ENCODE measurements at regions not wholly inside any gene's neighbourhood (a gene's known extent, or its start where the extent isn't known, plus 50 kb on each side); places are given as distances from the start of the nearest gene placed in this dataset.

- intact Hi-C loops (cut with DNase I) = no loop called here
- H3K36me3 ChIP-seq (ENCODE audit: insufficient read depth in 1 of 2, low read depth in 1 of 2) = no peaks in the 10 kb centered on the region
- WGBS, 3 donors = 94 to 98% (median 95%) methylated on average over 7 of the region's 7 CpGs
- no peaks in the 10 kb centered on the region for H3K27me3 ChIP-seq (ENCODE audit: insufficient read depth in 3 of 3, low read length in 2 of 3)
- ATAC-seq (no peak), DNase-seq (no peak)
- H3K4me3 ChIP-seq = no peak overlapping the region
- no peak overlapping the region for H3K27ac ChIP-seq
- no peaks in the 10 kb centered on the region for H3K4me1 ChIP-seq
- no peak for TF ChIP-seq CTCF (IDR thresholded peaks at IDR 0.05)
- H3K9me3 ChIP-seq = no peaks in the 10 kb centered on the region
These were observed 309.9 kb upstream of the THBS1 start for GRCh38 chr15:39270934-39271333.

- WGBS, 3 donors = 73 to 78% (median 76%) methylated on average over 2 of the region's 2 CpGs
- Histone ChIP-seq H3K9me3 (no peaks in the 10 kb centered on the region), H3K36me3 (ENCODE audit: insufficient read depth in 1 of 2, low read depth in 1 of 2) (no peaks in the 10 kb centered on the region), H3K27ac (no peak overlapping the region), H3K4me3 (no peak overlapping the region), H3K27me3 (ENCODE audit: insufficient read depth in 3 of 3, low read length in 2 of 3) (no peaks in the 10 kb centered on the region), H3K4me1 (no peaks in the 10 kb centered on the region)
- intact Hi-C loops (cut with DNase I) = no loop called here
- no peak for TF ChIP-seq CTCF (IDR thresholded peaks at IDR 0.05)
- DNase-seq = no peak
- ATAC-seq = no peak
These were observed 308.0 kb upstream of the THBS1 start for GRCh38 chr15:39272901-39273300.

DNA sequence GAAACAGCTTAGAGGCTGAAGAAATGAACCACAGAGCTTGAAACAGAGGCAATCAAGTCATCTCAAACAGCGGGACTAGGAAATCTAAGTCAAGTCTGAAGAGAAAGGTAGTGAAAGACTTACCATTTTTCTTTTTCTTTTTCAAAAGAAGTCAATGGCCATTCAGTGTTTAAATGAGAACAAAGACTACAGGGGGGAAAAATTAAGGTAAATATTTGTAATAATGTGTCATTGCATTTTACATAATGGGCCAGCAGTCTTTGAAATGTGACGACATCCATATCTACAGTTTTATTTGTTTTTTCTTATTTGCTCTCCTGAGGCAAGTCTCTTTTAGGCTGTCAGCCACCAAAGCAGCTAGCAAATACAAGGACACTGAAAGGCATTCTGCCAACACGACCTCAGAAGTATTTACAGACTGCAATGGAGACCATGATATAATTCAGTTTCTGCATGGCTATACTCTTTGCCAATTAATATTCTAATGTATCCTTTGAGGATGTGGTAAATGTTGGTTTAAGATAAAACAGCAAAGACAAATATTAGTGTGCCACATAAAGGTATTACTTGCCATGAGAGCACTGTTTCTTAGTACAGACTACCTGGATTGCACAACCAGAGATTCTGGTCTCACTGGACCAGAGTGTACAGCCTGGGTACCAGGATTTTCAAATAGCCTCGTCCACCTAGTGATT lies 307.0 kb upstream of the THBS1 start:
- no peak for TF ChIP-seq CTCF (IDR thresholded peaks at IDR 0.05)
- Histone ChIP-seq H3K27ac (no peak overlapping the region), H3K9me3 (no peaks in the 10 kb centered on the region), H3K36me3 (ENCODE audit: insufficient read depth in 1 of 2, low read depth in 1 of 2) (no peaks in the 10 kb centered on the region), H3K27me3 (ENCODE audit: insufficient read depth in 3 of 3, low read length in 2 of 3) (no peaks in the 10 kb centered on the region), H3K4me3 (no peak overlapping the region), H3K4me1 (no peaks in the 10 kb centered on the region)
- no peak for ATAC-seq
- WGBS, 3 donors = 50 to 58% (median 55%) methylated on average over 4 of the region's 4 CpGs
- no peak for DNase-seq
- intact Hi-C loops (cut with DNase I) = no loop called here

- no peak for TF ChIP-seq CTCF (IDR thresholded peaks at IDR 0.05)
- H3K4me3 ChIP-seq = no peak overlapping the region
- intact Hi-C loops (cut with DNase I) = no loop called here
- no peaks in the 10 kb centered on the region for H3K9me3 ChIP-seq
- DNase-seq (no peak), ATAC-seq (no peak)
- H3K27ac ChIP-seq = no peak overlapping the region
- no peaks in the 10 kb centered on the region for H3K36me3 ChIP-seq (ENCODE audit: insufficient read depth in 1 of 2, low read depth in 1 of 2)
- no peaks in the 10 kb centered on the region for H3K27me3 ChIP-seq (ENCODE audit: insufficient read depth in 3 of 3, low read length in 2 of 3)
- no peaks in the 10 kb centered on the region for H3K4me1 ChIP-seq
- WGBS, 3 donors = 53 to 72% (median 65%) methylated on average over 3 of the region's 3 CpGs
These were observed 305.8 kb upstream of the THBS1 start for GRCh38 chr15:39275066-39275465.

GRCh38 chr15:39279311-39279710 lies 301.6 kb upstream of the THBS1 start:
- no peak overlapping the region for H3K27ac ChIP-seq
- DNase-seq = no peak

More at GRCh38 chr15:39279311-39279710, 301.6 kb upstream of the THBS1 start:
- no peak overlapping the region for H3K4me3 ChIP-seq
- intact Hi-C loops (cut with DNase I) = no loop called here
- no peak for ATAC-seq
- no peaks in the 10 kb centered on the region for H3K4me1 ChIP-seq
- H3K36me3 ChIP-seq (ENCODE audit: insufficient read depth in 1 of 2, low read depth in 1 of 2) = no peaks in the 10 kb centered on the region
- 68 to 78% (median 68%) methylated on average over 3 of the region's 3 CpGs for WGBS, 3 donors
- no peak for TF ChIP-seq CTCF (IDR thresholded peaks at IDR 0.05)
- no peaks in the 10 kb centered on the region for H3K9me3 ChIP-seq
- H3K27me3 ChIP-seq (ENCODE audit: insufficient read depth in 3 of 3, low read length in 2 of 3) = no peaks in the 10 kb centered on the region
